HEK293T (cell line): ENCODE measurements at regions not wholly inside any gene's neighbourhood (a gene's known extent, or its start where the extent isn't known, plus 50 kb on each side); places are given as distances from the start of the nearest gene placed in this dataset.

ENCODE experiments used
- CTCF ChIA-PET: fragments of 350-600 bp; formaldehyde crosslinking; extraction: SDS; loops from one replicate; lab custom pipeline; 2021; ENCODE audit warnings: antibody characterized with exemption, inconsistent platforms; lab: Yijun Ruan, JAX
- POLR2A ChIA-PET: fragments of 350-600 bp; formaldehyde crosslinking; extraction: SDS; loops from one replicate; lab custom pipeline; 2020; ENCODE audit warnings: antibody characterized with exemption, inconsistent platforms; lab: Yijun Ruan, JAX
- DNase-seq: peaks from one replicate; pipeline ENCODE4 v3.0.0; 2012; ENCODE audit warnings: mixed read lengths; ENCODE audit errors: extremely low spot score
- ARNT ChIP-seq: fragments of 450-650 bp; IDR thresholded peaks from 2 replicates; pipeline ENCODE4 v1.6.1; 2017; ENCODE audit warnings: mild to moderate bottlenecking
- BHLHE40 ChIP-seq: fragments of 450-650 bp; IDR thresholded peaks from 2 replicates; pipeline ENCODE4 v1.6.1; 2016; ENCODE audit warnings: mild to moderate bottlenecking, moderate library complexity, borderline replicate concordance
- CTBP1 ChIP-seq: fragments of 450-650 bp; IDR thresholded peaks from 2 replicates; pipeline ENCODE4 v1.6.1; 2016; ENCODE audit warnings: borderline replicate concordance
- ELF4 ChIP-seq: fragments of 450-650 bp; IDR thresholded peaks from 2 replicates; pipeline ENCODE4 v1.6.1; 2017; ENCODE audit warnings: antibody characterized with exemption
- FOXA1 ChIP-seq: fragments of 450-650 bp; IDR thresholded peaks from 2 replicates; pipeline ENCODE4 v1.6.1; 2016; ENCODE audit warnings: mild to moderate bottlenecking
- FOXK2 ChIP-seq: fragments of 450-650 bp; IDR thresholded peaks from 2 replicates; pipeline ENCODE4 v1.6.1; 2016; ENCODE audit warnings: mild to moderate bottlenecking
- FOXM1 ChIP-seq: fragments of 450-650 bp; IDR thresholded peaks from 2 replicates; pipeline ENCODE4 v1.6.1; 2017; ENCODE audit warnings: mild to moderate bottlenecking, borderline replicate concordance
- HDGF ChIP-seq: fragments of 450-650 bp; IDR thresholded peaks from 2 replicates; pipeline ENCODE4 v1.6.1; 2017; ENCODE audit warnings: antibody characterized with exemption, borderline replicate concordance
- L3MBTL2 ChIP-seq: fragments of 450-650 bp; conservative IDR thresholded peaks from 2 replicates; pipeline ENCODE4 v1.6.1; 2016; ENCODE audit warnings: mild to moderate bottlenecking
- LEF1 ChIP-seq: fragments of 450-650 bp; IDR thresholded peaks from 2 replicates; pipeline ENCODE4 v1.6.1; 2017; ENCODE audit warnings: mild to moderate bottlenecking, borderline replicate concordance
- NFRKB ChIP-seq: fragments of 450-650 bp; IDR thresholded peaks from 2 replicates; pipeline ENCODE4 v1.6.1; 2016; ENCODE audit warnings: mild to moderate bottlenecking, moderate library complexity
- SP1 ChIP-seq: fragments of 450-650 bp; IDR thresholded peaks from 2 replicates; pipeline ENCODE4 v1.6.1; 2017
- SUZ12 ChIP-seq: fragments of 450-650 bp; IDR thresholded peaks from 2 replicates; pipeline ENCODE4 v1.6.1; 2016; ENCODE audit warnings: mild to moderate bottlenecking
- TARDBP ChIP-seq: fragments of 450-650 bp; IDR thresholded peaks from 2 replicates; pipeline ENCODE4 v1.6.1; 2016
- ZNF384 ChIP-seq: fragments of 450-650 bp; IDR thresholded peaks from 2 replicates; pipeline ENCODE4 v1.6.1; 2016
- TF ChIP-seq, protein P1 (sequence below): fragments of 450-650 bp; IDR thresholded peaks from 2 replicates; pipeline ENCODE4 v1.6.1; 2016

- ChIA-PET POLR2A (no interaction called here), CTCF (no interaction called here)
- no peak for DNase-seq
- no peak for TF ChIP-seq L3MBTL2
- TF ChIP-seq FOXK2 = no peak
- TF ChIP-seq, protein P1, sequence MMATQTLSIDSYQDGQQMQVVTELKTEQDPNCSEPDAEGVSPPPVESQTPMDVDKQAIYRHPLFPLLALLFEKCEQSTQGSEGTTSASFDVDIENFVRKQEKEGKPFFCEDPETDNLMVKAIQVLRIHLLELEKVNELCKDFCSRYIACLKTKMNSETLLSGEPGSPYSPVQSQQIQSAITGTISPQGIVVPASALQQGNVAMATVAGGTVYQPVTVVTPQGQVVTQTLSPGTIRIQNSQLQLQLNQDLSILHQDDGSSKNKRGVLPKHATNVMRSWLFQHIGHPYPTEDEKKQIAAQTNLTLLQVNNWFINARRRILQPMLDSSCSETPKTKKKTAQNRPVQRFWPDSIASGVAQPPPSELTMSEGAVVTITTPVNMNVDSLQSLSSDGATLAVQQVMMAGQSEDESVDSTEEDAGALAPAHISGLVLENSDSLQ = no peak
- TF ChIP-seq FOXA1 = no peak
- TF ChIP-seq TARDBP = no peak
- no peak for TF ChIP-seq ARNT
- no peak for TF ChIP-seq ELF4
- no peak for TF ChIP-seq HDGF
- TF ChIP-seq FOXM1 = no peak
- no peak for TF ChIP-seq NFRKB
- no peak for TF ChIP-seq CTBP1
- TF ChIP-seq ZNF384 = no peak
- no peak for TF ChIP-seq LEF1
- TF ChIP-seq SUZ12 = no peak
- no peak for TF ChIP-seq BHLHE40
- TF ChIP-seq SP1 = no peak
Observed at GRCh38 chr15:88394553-88395145, 72.5 kb downstream of the MRPL46 start.

DNA sequence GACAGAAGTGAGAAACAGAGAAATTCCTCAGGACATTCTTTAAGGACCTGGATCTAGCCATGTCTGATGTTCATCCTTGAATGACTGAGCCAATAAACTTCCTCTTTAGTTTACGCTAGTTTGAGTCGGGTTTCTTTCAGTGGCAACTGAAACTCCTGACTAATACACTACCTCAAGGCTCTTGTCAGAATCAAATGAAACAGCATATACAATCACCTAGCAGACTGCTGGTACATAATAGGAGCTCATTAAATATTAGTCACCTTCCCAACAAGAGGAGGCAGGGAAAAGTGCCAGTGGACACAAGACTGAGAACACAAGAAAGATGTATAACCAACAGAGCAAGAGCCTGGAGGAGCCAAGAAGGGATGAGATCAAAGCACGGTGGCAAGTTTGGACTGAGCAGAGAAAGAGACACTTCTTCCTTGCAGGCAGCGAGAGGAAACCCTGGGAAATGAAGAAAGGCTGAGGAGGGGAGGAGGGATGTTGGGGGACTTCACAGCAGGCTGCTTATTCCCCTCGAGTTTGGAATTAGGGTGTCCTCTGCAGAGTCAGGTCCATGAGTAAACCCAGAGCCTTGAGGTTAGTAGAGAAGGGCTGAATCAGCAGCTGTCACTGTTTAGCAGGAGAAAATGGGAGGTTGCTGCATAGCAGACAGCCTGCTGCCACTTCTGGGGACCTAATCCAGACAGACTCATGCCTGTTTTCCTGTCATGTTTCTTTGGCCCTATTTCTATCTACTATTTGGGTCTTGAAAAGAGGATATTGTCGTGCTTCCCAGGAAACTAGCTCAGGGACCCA is 73.3 kb downstream of the MRPL46 start:
- ChIA-PET CTCF (no interaction called here), POLR2A (no interaction called here)
- DNase-seq = no peak
- TF ChIP-seq TARDBP = no peak
- TF ChIP-seq CTBP1 = no peak
- TF ChIP-seq, protein P1 = no peak
- TF ChIP-seq HDGF = no peak
- TF ChIP-seq LEF1 = no peak
- TF ChIP-seq L3MBTL2 = no peak
- TF ChIP-seq BHLHE40 = no peak
- no peak for TF ChIP-seq FOXA1
- no peak for TF ChIP-seq ELF4
- TF ChIP-seq SP1 = no peak

- ChIA-PET POLR2A (no interaction called here), CTCF (interaction anchor here (0.6 kb wide), 1 partner anchor 136 kb away, joined by 4 read pairs; no protein-coding TSS in a partner anchor)
- TF ChIP-seq ELF4 = no peak
- TF ChIP-seq CTBP1 = no peak
- TF ChIP-seq SP1 = no peak
- TF ChIP-seq BHLHE40 = no peak
- no peak for TF ChIP-seq LEF1
- TF ChIP-seq, protein P1 = no peak
- no peak for TF ChIP-seq TARDBP
- TF ChIP-seq HDGF = no peak
- no peak for TF ChIP-seq NFRKB
- no peak for DNase-seq
Observed at GRCh38 chr15:88391700-88392099, 75.5 kb downstream of the MRPL46 start.

GRCh38 chr15:88391006-88391405 is 76.2 kb downstream of the MRPL46 start:
- ChIA-PET CTCF (no interaction called here), POLR2A (no interaction called here)
- TF ChIP-seq SP1 = no peak
- no peak for TF ChIP-seq SUZ12
- no peak for TF ChIP-seq FOXK2
- TF ChIP-seq FOXA1 = no peak
- no peak for TF ChIP-seq TARDBP
- no peak for TF ChIP-seq BHLHE40
- no peak for TF ChIP-seq CTBP1
- no peak for TF ChIP-seq FOXM1
- TF ChIP-seq ARNT = no peak
- no peak for TF ChIP-seq ELF4
- TF ChIP-seq HDGF = no peak
- no peak for TF ChIP-seq L3MBTL2
- TF ChIP-seq NFRKB = no peak
- TF ChIP-seq, protein P1 = no peak
- TF ChIP-seq ZNF384 = no peak
- TF ChIP-seq LEF1 = no peak
- no peak for DNase-seq

- POLR2A ChIA-PET = no interaction called here
- TF ChIP-seq CTBP1 (no peak), FOXK2 (no peak), HDGF (no peak), FOXA1 (no peak), FOXM1 (no peak), ZNF384 (no peak), BHLHE40 (no peak), L3MBTL2 (no peak), NFRKB (no peak), ELF4 (no peak), ARNT (no peak), SP1 (no peak), LEF1 (no peak)
- TF ChIP-seq, protein P1 = no peak
- CTCF ChIA-PET = no interaction called here
- no peak for DNase-seq
Observed at GRCh38 chr15:88390164-88390901, 76.9 kb downstream of the MRPL46 start.
